OCI-LY1 (cell line): ENCODE measurements at regions not wholly inside any gene's neighbourhood (a gene's known extent, or its start where the extent isn't known, plus 50 kb on each side); places are given as distances from the start of the nearest gene placed in this dataset.

ENCODE experiments used
- H2AFZ ChIP-seq: fragments of 200-600 bp; sonication (generic), shearing (Covaris generic); 2 replicates; pipeline ENCODE4 v1.6.0; 2014; ENCODE audit warnings: antibody characterized with exemption, mild to moderate bottlenecking, low read length
- H3F3A ChIP-seq: fragments of 200-600 bp; sonication (generic), shearing (Covaris generic); 2 replicates; pipeline ENCODE4 v1.6.0; 2014; ENCODE audit warnings: mild to moderate bottlenecking, antibody characterized with exemption, low read length, moderate library complexity; ENCODE audit not compliant: insufficient read depth
- H3K27ac ChIP-seq: fragments of 200-600 bp; sonication (generic); 2 replicates; pipeline ENCODE4 v1.5.1; 2014; ENCODE audit warnings: low read length, mixed run types, mild to moderate bottlenecking, low read depth; ENCODE audit not compliant: poor library complexity, severe bottlenecking
- H3K27me3 ChIP-seq: fragments of 200-600 bp; sonication (generic); 2 replicates; pipeline ENCODE4 v1.6.0; 2014; ENCODE audit warnings: antibody characterized with exemption, mild to moderate bottlenecking, low read length, moderate library complexity; ENCODE audit not compliant: insufficient read depth
- H3K36me3 ChIP-seq: fragments of 200-600 bp; sonication (generic); 2 replicates; pipeline ENCODE4 v1.6.1; 2014; ENCODE audit warnings: mild to moderate bottlenecking, antibody characterized with exemption, low read length, moderate library complexity, mixed read lengths; ENCODE audit not compliant: insufficient read depth
- H3K4me1 ChIP-seq: fragments of 200-600 bp; sonication (generic); 2 replicates; pipeline ENCODE4 v1.5.1; 2014; ENCODE audit warnings: mild to moderate bottlenecking, low read length, moderate library complexity; ENCODE audit not compliant: insufficient read depth, severe bottlenecking
- H3K4me2 ChIP-seq: fragments of 200-600 bp; sonication (generic), shearing (Covaris generic); 2 replicates; pipeline ENCODE4 v1.6.1; 2014; ENCODE audit warnings: low read length
- H3K4me3 ChIP-seq: fragments of 200-600 bp; sonication (generic); 2 replicates; pipeline ENCODE4 v1.5.1; 2014; ENCODE audit warnings: low read length, low read depth, mild to moderate bottlenecking, mixed read lengths; ENCODE audit not compliant: poor library complexity, severe bottlenecking
- H3K79me2 ChIP-seq: fragments of 200-600 bp; shearing (Covaris generic); 2 replicates; pipeline ENCODE4 v1.6.1; 2016; ENCODE audit warnings: mixed run types, low read length, mixed read lengths; ENCODE audit not compliant: insufficient read depth
- H3K9ac ChIP-seq: fragments of 200-600 bp; sonication (generic), shearing (Covaris generic); 2 replicates; pipeline ENCODE4 v1.6.1; 2014; ENCODE audit warnings: mild to moderate bottlenecking, low read length, mixed read lengths
- H3K9me2 ChIP-seq: fragments of 200-600 bp; sonication (generic), shearing (Covaris generic); 2 replicates; pipeline ENCODE4 v1.6.1; 2014; ENCODE audit warnings: low read depth, mild to moderate bottlenecking, low read length, mixed read lengths
- H3K9me3 ChIP-seq: fragments of 200-600 bp; shearing (Covaris generic); 2 replicates; pipeline ENCODE4 v1.6.1; 2014; ENCODE audit warnings: low read length, mixed read lengths
- H4K20me1 ChIP-seq: fragments of 200-600 bp; sonication (generic), shearing (Covaris generic); 2 replicates; pipeline ENCODE4 v1.6.0; 2016; ENCODE audit warnings: mild to moderate bottlenecking, low read length; ENCODE audit not compliant: insufficient read depth
- EZH2 ChIP-seq: fragments of 200-600 bp; sonication (generic), shearing (Covaris generic); IDR thresholded peaks from 2 replicates; pipeline ENCODE4 v1.8.0; 2017; ENCODE audit warnings: borderline replicate concordance, mixed run types, mild to moderate bottlenecking, antibody characterized with exemption, low read length, moderate library complexity, mixed read lengths
- TF ChIP-seq, protein P1 (sequence below): fragments of 200-600 bp; sonication (generic), shearing (Covaris generic); IDR thresholded peaks from 2 replicates; pipeline ENCODE4 v1.5.1; 2017; ENCODE audit warnings: mild to moderate bottlenecking, antibody characterized with exemption, low read length, moderate library complexity, mixed read lengths

DNA sequence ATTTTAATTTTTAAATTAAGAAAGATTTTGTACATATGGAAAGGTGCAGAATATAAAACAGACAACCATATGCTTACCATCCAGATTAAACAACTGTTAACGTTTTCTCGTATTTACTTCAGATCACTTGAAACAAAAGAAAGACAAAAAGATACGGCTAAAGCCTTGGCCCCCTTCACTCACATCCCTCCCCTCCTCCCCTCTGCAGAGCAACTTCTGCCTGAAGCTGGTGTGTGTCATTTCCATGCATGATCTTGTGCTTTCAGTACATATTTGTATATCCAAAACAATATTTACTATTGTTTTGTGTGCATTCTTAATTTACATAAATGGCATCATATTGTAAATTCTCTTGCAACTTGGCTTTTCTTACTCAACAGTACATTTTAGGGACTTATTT, 68.5 kb upstream of the ANKRD1 start:
- H3K9me3 ChIP-seq = no peaks in the 10 kb centered on the region
- H3K79me2 ChIP-seq = no peaks in the 10 kb centered on the region
- no peak overlapping the region for H3K4me2 ChIP-seq
- H3K4me3 ChIP-seq = no peak overlapping the region
- H4K20me1 ChIP-seq = no peaks in the 10 kb centered on the region
- no peaks in the 10 kb centered on the region for H3F3A ChIP-seq
- H2AFZ ChIP-seq = no peak overlapping the region
- no peaks in the 10 kb centered on the region for H3K9me2 ChIP-seq
- H3K27me3 ChIP-seq = no peaks in the 10 kb centered on the region
- H3K9ac ChIP-seq = no peak overlapping the region
- H3K36me3 ChIP-seq = no peaks in the 10 kb centered on the region
- no peak for TF ChIP-seq EZH2
- TF ChIP-seq, protein P1, sequence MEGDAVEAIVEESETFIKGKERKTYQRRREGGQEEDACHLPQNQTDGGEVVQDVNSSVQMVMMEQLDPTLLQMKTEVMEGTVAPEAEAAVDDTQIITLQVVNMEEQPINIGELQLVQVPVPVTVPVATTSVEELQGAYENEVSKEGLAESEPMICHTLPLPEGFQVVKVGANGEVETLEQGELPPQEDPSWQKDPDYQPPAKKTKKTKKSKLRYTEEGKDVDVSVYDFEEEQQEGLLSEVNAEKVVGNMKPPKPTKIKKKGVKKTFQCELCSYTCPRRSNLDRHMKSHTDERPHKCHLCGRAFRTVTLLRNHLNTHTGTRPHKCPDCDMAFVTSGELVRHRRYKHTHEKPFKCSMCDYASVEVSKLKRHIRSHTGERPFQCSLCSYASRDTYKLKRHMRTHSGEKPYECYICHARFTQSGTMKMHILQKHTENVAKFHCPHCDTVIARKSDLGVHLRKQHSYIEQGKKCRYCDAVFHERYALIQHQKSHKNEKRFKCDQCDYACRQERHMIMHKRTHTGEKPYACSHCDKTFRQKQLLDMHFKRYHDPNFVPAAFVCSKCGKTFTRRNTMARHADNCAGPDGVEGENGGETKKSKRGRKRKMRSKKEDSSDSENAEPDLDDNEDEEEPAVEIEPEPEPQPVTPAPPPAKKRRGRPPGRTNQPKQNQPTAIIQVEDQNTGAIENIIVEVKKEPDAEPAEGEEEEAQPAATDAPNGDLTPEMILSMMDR = no peak
- H3K4me1 ChIP-seq = peaks cover 9% of the 10 kb centered on the region
- H3K27ac ChIP-seq = no peak overlapping the region

DNA sequence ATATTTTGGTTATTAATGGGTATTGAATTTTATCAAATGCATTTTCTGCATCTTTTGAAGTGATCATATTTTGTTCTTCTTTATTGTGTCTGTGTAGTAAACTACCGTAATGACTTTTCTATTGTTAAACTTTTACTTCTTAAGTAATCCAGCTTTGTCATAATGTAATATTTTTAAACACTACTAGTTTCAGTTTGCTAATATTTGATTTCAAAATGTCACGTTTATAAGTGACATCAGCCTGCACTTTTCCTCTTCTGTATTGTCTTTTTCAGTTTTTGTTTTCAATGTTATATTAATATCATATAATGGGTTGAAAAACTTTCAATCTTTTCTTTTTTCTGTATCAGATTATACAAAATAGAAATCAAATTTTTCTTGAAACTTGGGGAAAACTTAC, 71.6 kb upstream of the ANKRD1 start:
- Histone ChIP-seq H3K9ac (no peak overlapping the region), H3K9me3 (no peaks in the 10 kb centered on the region), H2AFZ (no peak overlapping the region), H3K4me1 (no peaks in the 10 kb centered on the region), H3K27ac (no peak overlapping the region), H3K79me2 (no peaks in the 10 kb centered on the region), H3K4me3 (no peak overlapping the region), H3K27me3 (no peaks in the 10 kb centered on the region), H3K4me2 (no peak overlapping the region), H3K36me3 (no peaks in the 10 kb centered on the region), H3F3A (no peaks in the 10 kb centered on the region), H3K9me2 (no peaks in the 10 kb centered on the region), H4K20me1 (no peaks in the 10 kb centered on the region)
- TF ChIP-seq EZH2 = no peak
- TF ChIP-seq, protein P1 = no peak

DNA sequence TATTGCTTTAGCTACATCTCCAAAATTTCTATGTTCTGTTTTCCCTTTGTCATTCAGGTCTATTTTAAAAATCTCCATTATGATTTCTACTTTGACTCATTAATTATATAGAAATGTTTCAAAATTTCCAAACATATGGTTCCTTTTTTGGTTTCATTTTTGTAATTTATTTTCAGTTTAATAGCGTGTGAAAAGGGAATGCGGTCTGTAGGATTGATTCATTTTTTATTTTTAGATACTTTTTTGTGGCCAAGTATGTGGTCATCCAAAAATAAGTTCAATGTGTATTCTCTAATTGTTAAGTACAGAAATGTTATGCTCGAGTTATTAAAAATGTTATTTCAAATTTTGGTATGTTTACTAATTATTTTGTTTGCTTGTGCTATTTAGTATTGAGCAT, 72.5 kb upstream of the ANKRD1 start:
- Histone ChIP-seq H3F3A (no peaks in the 10 kb centered on the region), H3K4me3 (no peak overlapping the region), H2AFZ (no peak overlapping the region), H3K4me1 (no peaks in the 10 kb centered on the region), H3K27ac (no peak overlapping the region), H3K36me3 (no peaks in the 10 kb centered on the region), H3K27me3 (no peaks in the 10 kb centered on the region), H4K20me1 (no peaks in the 10 kb centered on the region), H3K4me2 (no peak overlapping the region), H3K9me2 (no peaks in the 10 kb centered on the region), H3K9me3 (no peaks in the 10 kb centered on the region), H3K79me2 (no peaks in the 10 kb centered on the region), H3K9ac (no peak overlapping the region)
- TF ChIP-seq, protein P1 = no peak
- no peak for TF ChIP-seq EZH2
